ENCODE measurements at regions not wholly inside any gene's neighbourhood (a gene's known extent, or its start where the extent isn't known, plus 50 kb on each side); places are given as distances from the start of the nearest gene placed in this dataset.

- FAIRE-seq (no peak), DNase-seq (ENCODE audit: low read depth, low spot score) (no peak)
- Histone ChIP-seq H3K9ac (ENCODE audit: control insufficient read depth, extremely low read depth, insufficient read depth, low read length) (no peak overlapping the region), H3K79me2 (ENCODE audit: control insufficient read depth, insufficient read depth, low read length) (no peaks in the 10 kb centered on the region), H3K4me1 (ENCODE audit: control insufficient read depth, extremely low read depth, insufficient read depth, low read length) (no peaks in the 10 kb centered on the region), H3K36me3 (ENCODE audit: control insufficient read depth in 2 of 2, extremely low read depth in 1 of 2, insufficient read depth in 2 of 2, low read length in 2 of 2) (no peaks in the 10 kb centered on the region), H3K4me3 (ENCODE audit: control insufficient read depth in 2 of 3, extremely low read depth in 1 of 3, insufficient read depth in 2 of 3, low read depth in 1 of 3, low read length in 3 of 3) (no peak overlapping the region), H3K9me3 (ENCODE audit: control insufficient read depth, low read depth, low read length) (no peaks in the 10 kb centered on the region), H3K4me2 (ENCODE audit: control insufficient read depth, extremely low read depth, insufficient read depth, low read depth, low read length) (no peak overlapping the region), H2AFZ (ENCODE audit: control insufficient read depth, low read length) (no peak overlapping the region), H4K20me1 (ENCODE audit: control insufficient read depth, extremely low read depth, insufficient read depth, low read length) (no peaks in the 10 kb centered on the region), H3K27ac (ENCODE audit: control insufficient read depth, insufficient read depth, low read length) (no peak overlapping the region), H3K9me1 (ENCODE audit: control insufficient read depth, extremely low read depth, insufficient read depth, low read length) (no peaks in the 10 kb centered on the region), H3K27me3 (ENCODE audit: control insufficient read depth, extremely low read depth, insufficient read depth, low read length) (no peaks in the 10 kb centered on the region)
- TF ChIP-seq EZH2 (IDR thresholded peaks at IDR 0.05; ENCODE audit: low read length) (no peak), CTCF (optimal IDR thresholded peaks at IDR 0.05 in 1 of 3, IDR thresholded peaks at IDR 0.05 in 1 of 3, conservative IDR thresholded peaks at IDR 0.05 in 1 of 3; ENCODE audit: extremely low read depth in 1 of 3, insufficient read depth in 2 of 3, low read length in 3 of 3) (no peak)
- dilution Hi-C loops (cut with MboI; ENCODE audit: extremely low pct_ligation_motif_present, low sequenced_read_pairs) = no loop called here
Observed at GRCh38 chr12:96136725-96137378, 57.3 kb upstream of the ELK3 start.

DNA sequence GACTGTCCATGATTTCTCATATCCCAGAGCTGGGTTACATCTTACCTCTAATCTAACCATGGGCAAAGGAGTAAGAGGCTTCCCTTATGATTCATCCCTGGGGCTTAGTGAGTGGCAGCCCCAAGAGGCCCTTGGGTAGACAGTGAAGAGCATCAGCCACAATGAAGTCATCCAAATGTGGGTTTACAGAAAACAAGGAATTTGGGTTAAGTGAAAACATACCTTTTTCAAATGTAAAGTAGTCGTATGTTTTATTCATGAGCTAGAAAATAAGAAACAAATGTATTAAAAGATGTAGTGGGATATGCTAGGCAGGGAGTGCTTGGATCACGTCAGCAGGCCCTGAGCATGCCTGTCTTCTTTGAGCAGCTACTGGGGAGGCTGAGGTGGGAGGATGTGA lies 54.0 kb upstream of the ELK3 start:
- no peaks in the 10 kb centered on the region for H3K9me1 ChIP-seq (ENCODE audit: control insufficient read depth, extremely low read depth, insufficient read depth, low read length)
- no peak for FAIRE-seq
- H3K4me2 ChIP-seq (ENCODE audit: control insufficient read depth, extremely low read depth, insufficient read depth, low read depth, low read length) = no peak overlapping the region
- no peak for TF ChIP-seq CTCF (optimal IDR thresholded peaks at IDR 0.05 in 1 of 3, IDR thresholded peaks at IDR 0.05 in 1 of 3, conservative IDR thresholded peaks at IDR 0.05 in 1 of 3; ENCODE audit: extremely low read depth in 1 of 3, insufficient read depth in 2 of 3, low read length in 3 of 3)
- no peak for TF ChIP-seq EZH2 (IDR thresholded peaks at IDR 0.05; ENCODE audit: low read length)
- no peaks in the 10 kb centered on the region for H3K36me3 ChIP-seq (ENCODE audit: control insufficient read depth in 2 of 2, extremely low read depth in 1 of 2, insufficient read depth in 2 of 2, low read length in 2 of 2)
- H3K9me3 ChIP-seq (ENCODE audit: control insufficient read depth, low read depth, low read length) = no peaks in the 10 kb centered on the region
- no peak for DNase-seq (ENCODE audit: low read depth, low spot score)
- no peaks in the 10 kb centered on the region for H3K79me2 ChIP-seq (ENCODE audit: control insufficient read depth, insufficient read depth, low read length)
- H3K9ac ChIP-seq (ENCODE audit: control insufficient read depth, extremely low read depth, insufficient read depth, low read length) = no peak overlapping the region
- no peaks in the 10 kb centered on the region for H3K4me1 ChIP-seq (ENCODE audit: control insufficient read depth, extremely low read depth, insufficient read depth, low read length)
- no peaks in the 10 kb centered on the region for H3K27me3 ChIP-seq (ENCODE audit: control insufficient read depth, extremely low read depth, insufficient read depth, low read length)
- H3K4me3 ChIP-seq (ENCODE audit: control insufficient read depth in 2 of 3, extremely low read depth in 1 of 3, insufficient read depth in 2 of 3, low read depth in 1 of 3, low read length in 3 of 3) = no peak overlapping the region
- dilution Hi-C loops (cut with MboI; ENCODE audit: extremely low pct_ligation_motif_present, low sequenced_read_pairs) = no loop called here
- H2AFZ ChIP-seq (ENCODE audit: control insufficient read depth, low read length) = no peak overlapping the region
- H4K20me1 ChIP-seq (ENCODE audit: control insufficient read depth, extremely low read depth, insufficient read depth, low read length) = no peaks in the 10 kb centered on the region
- H3K27ac ChIP-seq (ENCODE audit: control insufficient read depth, insufficient read depth, low read length) = no peak overlapping the region

All from keratinocyte (primary cell).